K562 (cell line): ENCODE measurements at regions not wholly inside any gene's neighbourhood (a gene's known extent, or its start where the extent isn't known, plus 50 kb on each side); places are given as distances from the start of the nearest gene placed in this dataset.

Experiments
- ATAC-seq: fragments of 200-7000 bp; cut with Tn5 transposase; 3 replicates; pipeline ENCODE4 v1.9.1; 2020; ENCODE audit warnings: moderate library complexity
- BruUV-seq: library from RNA; stranded (reverse); fragments of 400-500 nt; replicated peaks from 2 replicates; lab custom pipeline; 2021; lab: Mats Ljungman, UMichigan
- CTCF ChIA-PET: fragments of 300-600 bp; formaldehyde crosslinking; extraction: SDS; loops from one replicate; lab custom pipeline; 2021; ENCODE audit warnings: low intra/inter-chr PET ratio; lab: Yijun Ruan, JAX
- POLR2A ChIA-PET: fragments of 300-600, 350-650 bp; sonication (Branson Sonifier 250); formaldehyde crosslinking; extraction: SDS; loops from one replicate; lab custom pipeline; 2021; ENCODE audit warnings: antibody characterized with exemption, inconsistent platforms; lab: Yijun Ruan, JAX
- DNase-seq, 4 experiments: peaks; one replicate each; pipeline versions ENCODE4 v3.0.0 to v3.0.0-alpha.2; 2011 to 2018; ENCODE audit warnings: low spot score in 3 of 4, mixed read lengths in 3 of 4; ENCODE audit errors: extremely low read depth in 1 of 4
- FAIRE-seq: peaks from 2 replicates; lab custom pipeline; 2011; peaks lifted over from hg19 to GRCh38; lab: Jason Lieb, UNC
- H2AFZ ChIP-seq: 2 replicates; pipeline ENCODE4 v1.6.0; 2011; ENCODE audit warnings: low read depth, low read length, control low read depth, inconsistent platforms
- H3K27ac ChIP-seq: fragments of 200-600 bp; 3 replicates; pipeline ENCODE4 v1.8.0; 2011; ENCODE audit warnings: low read depth, mild to moderate bottlenecking, control low read depth, inconsistent platforms, low read length, moderate library complexity, mixed read lengths; ENCODE audit errors: extremely low read depth
- H3K27me3 ChIP-seq, 2 experiments: fragments of 300-600 bp in 1 of 2; 2 replicates in 1 of 2; 3 replicates in 1 of 2; pipeline versions ENCODE4 v1.6.0 to v1.8.0; 2011; ENCODE audit warnings: inconsistent platforms in 2 of 2, low read length in 2 of 2, mild to moderate bottlenecking in 1 of 2, mixed read lengths in 1 of 2, moderate library complexity in 1 of 2; ENCODE audit not compliant: control insufficient read depth in 2 of 2, insufficient read depth in 2 of 2
- H3K36me3 ChIP-seq: fragments of 300-600 bp; 3 replicates; pipeline ENCODE4 v1.8.0; 2011; ENCODE audit warnings: mild to moderate bottlenecking, low read length, inconsistent platforms; ENCODE audit not compliant: control insufficient read depth, insufficient read depth
- H3K4me1 ChIP-seq, 2 experiments: fragments of 200-600 bp in 1 of 2; replicated peaks in 1 of 2; 2 replicates in 1 of 2; 3 replicates in 1 of 2; pipeline versions ENCODE4 v1.5.1 to v1.8.0; 2011; ENCODE audit warnings: inconsistent platforms in 2 of 2, low read length in 2 of 2, mild to moderate bottlenecking in 1 of 2, mixed read lengths in 1 of 2, moderate library complexity in 1 of 2; ENCODE audit not compliant: control insufficient read depth in 2 of 2, insufficient read depth in 2 of 2
- H3K4me2 ChIP-seq: 2 replicates; pipeline ENCODE4 v1.6.1; 2011; ENCODE audit warnings: low read length, control low read depth, inconsistent platforms, mixed read lengths; ENCODE audit not compliant: insufficient read depth
- H3K4me3 ChIP-seq: fragments of 200-600 bp; sonication (generic), shearing (Covaris generic); 2 replicates; pipeline ENCODE4 v1.5.1; 2016; ENCODE audit warnings: control low read depth, inconsistent platforms
- H3K79me2 ChIP-seq: fragments of 200-600 bp; 3 replicates; pipeline ENCODE4 v1.8.0; 2011; ENCODE audit warnings: low read length, inconsistent platforms; ENCODE audit not compliant: control insufficient read depth, insufficient read depth
- H3K9ac ChIP-seq, 2 experiments: 2 replicates each; pipeline versions ENCODE4 v1.6.0 to v1.6.1; 2011; ENCODE audit warnings: low read depth in 2 of 2, low read length in 2 of 2, control low read depth in 1 of 2, inconsistent platforms in 1 of 2, mild to moderate bottlenecking in 1 of 2, mixed read lengths in 1 of 2; ENCODE audit not compliant: insufficient read depth in 1 of 2
- H3K9me1 ChIP-seq: one replicate; pipeline ENCODE4 v1.6.0; 2011; ENCODE audit warnings: inconsistent platforms, mild to moderate bottlenecking, low read length, moderate library complexity; ENCODE audit not compliant: control insufficient read depth, insufficient read depth
- H3K9me3 ChIP-seq: replicated peaks from 2 replicates; pipeline ENCODE4 v1.5.1; 2011; ENCODE audit warnings: low read depth, low read length, inconsistent platforms; ENCODE audit not compliant: control insufficient read depth, insufficient read depth
- H4K20me1 ChIP-seq: replicated peaks from 2 replicates; pipeline ENCODE4 v1.6.1; 2011; ENCODE audit warnings: low read length, inconsistent platforms, mixed read lengths; ENCODE audit not compliant: control insufficient read depth, insufficient read depth
- BRF1 ChIP-seq: IDR thresholded peaks from 3 replicates; pipeline ENCODE4 v1.6.1; 2011; ENCODE audit warnings: borderline replicate concordance, mild to moderate bottlenecking; ENCODE audit not compliant: insufficient read length; ENCODE audit errors: extremely low read depth
- DACH1 ChIP-seq: fragments of 450-650 bp; IDR thresholded peaks from 2 replicates; pipeline ENCODE4 v1.6.1; 2018; ENCODE audit not compliant: partially characterized antibody
- EHMT2 ChIP-seq: fragments of 450-650 bp; IDR thresholded peaks from 2 replicates; pipeline ENCODE4 v1.6.1; 2018; ENCODE audit warnings: antibody characterized with exemption
- ESRRA ChIP-seq: fragments of 450-650 bp; IDR thresholded peaks from 2 replicates; pipeline ENCODE4 v1.6.1; 2014; ENCODE audit warnings: low read depth, mild to moderate bottlenecking, moderate library complexity, borderline replicate concordance
- HCFC1 ChIP-seq: IDR thresholded peaks from 2 replicates; pipeline ENCODE4 v1.6.1; 2012; ENCODE audit warnings: low read depth, low read length, improper control_type of control experiment
- HNRNPH1 ChIP-seq: fragments of 200-400 bp; formaldehyde crosslinking; optimal IDR thresholded peaks from 2 replicates; pipeline ENCODE3; 2017; ENCODE audit warnings: low read depth, mild to moderate bottlenecking, low read length, moderate library complexity
- HOXB6 ChIP-seq: fragments of 250-450 bp; sonication (Bioruptor Pico); IDR thresholded peaks from 2 replicates; pipeline ENCODE4 v1.5.1; 2022; ENCODE audit warnings: mild to moderate bottlenecking, borderline replicate concordance
- KAT7 ChIP-seq: sonication (generic); formaldehyde crosslinking; IDR thresholded peaks from 2 replicates; pipeline ENCODE4 v1.8.0; 2022; ENCODE audit warnings: missing genetic modification reagents, mild to moderate bottlenecking, borderline replicate concordance
- SP1 ChIP-seq: sonication (generic); formaldehyde crosslinking; IDR thresholded peaks from 2 replicates; pipeline ENCODE4 v1.8.1; 2022; ENCODE audit warnings: mild to moderate bottlenecking, missing genetic modification reagents
- ZMIZ1 ChIP-seq, 2 experiments: fragments of 150-350 bp in 1 of 2; IDR thresholded peaks; 2 replicates each; pipeline ENCODE4 v1.6.1; 2012 to 2016; ENCODE audit warnings: low read depth in 2 of 2, low read length in 2 of 2, mild to moderate bottlenecking in 1 of 2, moderate library complexity in 1 of 2
- ZNF224 ChIP-seq: sonication (generic); formaldehyde crosslinking; IDR thresholded peaks from 2 replicates; pipeline ENCODE4 v1.8.0; 2022; ENCODE audit warnings: mild to moderate bottlenecking, missing genetic modification reagents
- WGBS: fragments of 100-300 bp; shearing (Covaris generic); methylation state at CpG from one replicate; pipeline ENCODE4 v1.1.6; 2016; ENCODE audit warnings: low coverage, mixed read lengths; ENCODE audit not compliant: insufficient coverage; ENCODE audit errors: missing lambda C conversion rate; 5-methylcytosine and 5-hydroxymethylcytosine counted together
- in situ Hi-C: fragments of 300-500 bp; cut with MboI; formaldehyde crosslinking; loops from 4 replicates; pipeline ENCODE4 v1.15.0; 2018; ENCODE audit warnings: inconsistent platforms, mixed read lengths
- intact Hi-C: fragments of 100-400 bp; cut with micrococcal nuclease; formaldehyde crosslinking; loops from 2 replicates; pipeline ENCODE4 v1.14.2; 2022
- TF ChIP-seq, protein P1 (sequence below): fragments of 250-450 bp; sonication (Bioruptor Pico); IDR thresholded peaks from 2 replicates; pipeline ENCODE4 v1.4.0; 2020
- TF ChIP-seq, protein P2 (sequence below): fragments of 450-650 bp; formaldehyde crosslinking; IDR thresholded peaks from 2 replicates; pipeline ENCODE4 v1.4.0; 2022; ENCODE audit warnings: missing genetic modification characterization
- TF ChIP-seq, protein P3 (sequence below): sonication (generic); formaldehyde crosslinking; IDR thresholded peaks from 2 replicates; pipeline ENCODE4 v1.8.0; 2022; ENCODE audit warnings: missing genetic modification reagents, mild to moderate bottlenecking, moderate library complexity, borderline replicate concordance

DNA sequence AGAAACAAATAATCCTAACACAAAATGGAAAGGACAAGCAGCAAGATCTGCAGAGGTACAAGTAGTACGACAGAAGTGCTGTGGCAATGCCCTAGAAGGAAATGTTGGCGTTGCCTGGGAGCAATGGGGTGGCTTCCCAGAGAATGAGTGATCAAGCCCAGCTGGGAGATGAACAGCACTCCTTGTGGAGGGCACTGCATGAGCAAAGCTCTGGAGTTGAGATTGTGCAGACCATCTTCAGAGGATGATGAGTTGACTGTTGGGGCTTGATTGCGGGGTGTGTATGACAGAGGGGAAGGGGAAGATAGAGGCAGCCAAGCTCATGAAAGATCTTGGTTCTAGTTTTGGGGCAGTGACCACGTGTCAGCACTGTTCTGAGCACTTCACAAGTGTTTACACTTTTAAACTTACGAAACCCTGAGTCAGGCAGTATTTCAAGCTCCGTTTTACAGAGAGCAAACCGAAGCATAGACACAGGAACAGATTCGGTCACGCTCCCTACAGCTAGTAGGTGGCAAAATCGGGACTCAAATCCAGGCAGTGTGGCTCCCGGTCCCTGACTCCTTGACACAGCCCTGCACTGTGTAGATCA lies 127.2 kb upstream of the LHX5 start:
- ATAC-seq = no peak
- intact Hi-C loops (no loop called here), in situ Hi-C loops (no loop called here)
- no peak overlapping the region for H3K4me3 ChIP-seq
- no peaks in the 10 kb centered on the region for H4K20me1 ChIP-seq
- ChIA-PET CTCF (no interaction called here), POLR2A (interaction anchor here (0.6 kb wide), 1 partner anchor 130 kb away, joined by 3 read pairs; no protein-coding TSS in a partner anchor)
- H3K27ac ChIP-seq = no peak overlapping the region
- H3K4me1 ChIP-seq = no peaks in the 10 kb centered on the region
- H3K36me3 ChIP-seq = no peaks in the 10 kb centered on the region
- H3K9me1 ChIP-seq = no peaks in the 10 kb centered on the region
- no peaks in the 10 kb centered on the region for H3K9me3 ChIP-seq
- H2AFZ ChIP-seq = no peak overlapping the region
- no peak overlapping the region for H3K4me2 ChIP-seq
- peaks cover 0 to 25% of the 10 kb centered on the region in 2 experiments; a peak in 3 of 5 replicates for H3K27me3 ChIP-seq
- no TSS peak for BruUV-seq
- no peak for DNase-seq
- WGBS = 1% methylated on average over 11 of the region's 11 CpGs
- H3K9ac ChIP-seq = no peak overlapping the region
- FAIRE-seq = peak; percentile 32
- no peaks in the 10 kb centered on the region for H3K79me2 ChIP-seq
- TF ChIP-seq, protein P1, sequence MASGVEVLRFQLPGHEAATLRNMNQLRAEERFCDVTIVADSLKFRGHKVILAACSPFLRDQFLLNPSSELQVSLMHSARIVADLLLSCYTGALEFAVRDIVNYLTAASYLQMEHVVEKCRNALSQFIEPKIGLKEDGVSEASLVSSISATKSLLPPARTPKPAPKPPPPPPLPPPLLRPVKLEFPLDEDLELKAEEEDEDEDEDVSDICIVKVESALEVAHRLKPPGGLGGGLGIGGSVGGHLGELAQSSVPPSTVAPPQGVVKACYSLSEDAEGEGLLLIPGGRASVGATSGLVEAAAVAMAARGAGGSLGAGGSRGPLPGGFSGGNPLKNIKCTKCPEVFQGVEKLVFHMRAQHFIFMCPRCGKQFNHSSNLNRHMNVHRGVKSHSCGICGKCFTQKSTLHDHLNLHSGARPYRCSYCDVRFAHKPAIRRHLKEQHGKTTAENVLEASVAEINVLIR = no peak
- TF ChIP-seq, protein P2, sequence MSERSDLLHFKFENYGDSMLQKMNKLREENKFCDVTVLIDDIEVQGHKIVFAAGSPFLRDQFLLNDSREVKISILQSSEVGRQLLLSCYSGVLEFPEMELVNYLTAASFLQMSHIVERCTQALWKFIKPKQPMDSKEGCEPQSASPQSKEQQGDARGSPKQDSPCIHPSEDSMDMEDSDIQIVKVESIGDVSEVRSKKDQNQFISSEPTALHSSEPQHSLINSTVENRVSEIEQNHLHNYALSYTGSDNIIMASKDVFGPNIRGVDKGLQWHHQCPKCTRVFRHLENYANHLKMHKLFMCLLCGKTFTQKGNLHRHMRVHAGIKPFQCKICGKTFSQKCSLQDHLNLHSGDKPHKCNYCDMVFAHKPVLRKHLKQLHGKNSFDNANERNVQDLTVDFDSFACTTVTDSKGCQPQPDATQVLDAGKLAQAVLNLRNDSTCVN (CRISPR knock-in tag) = no peak
- TF ChIP-seq, protein P3, sequence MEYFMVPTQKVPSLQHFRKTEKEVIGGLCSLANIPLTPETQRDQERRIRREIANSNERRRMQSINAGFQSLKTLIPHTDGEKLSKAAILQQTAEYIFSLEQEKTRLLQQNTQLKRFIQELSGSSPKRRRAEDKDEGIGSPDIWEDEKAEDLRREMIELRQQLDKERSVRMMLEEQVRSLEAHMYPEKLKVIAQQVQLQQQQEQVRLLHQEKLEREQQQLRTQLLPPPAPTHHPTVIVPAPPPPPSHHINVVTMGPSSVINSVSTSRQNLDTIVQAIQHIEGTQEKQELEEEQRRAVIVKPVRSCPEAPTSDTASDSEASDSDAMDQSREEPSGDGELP = peak; percentile 36; the same call in 1 of the 2 replicates
- no peak for TF ChIP-seq ZMIZ1 (IDR thresholded peaks at IDR 0.05; ENCODE audit: low read depth in 2 of 2, low read length in 2 of 2)
- TF ChIP-seq ZNF224 = no peak
- TF ChIP-seq EHMT2 = peak; percentile 56; the same call in 1 of the 2 replicates
- TF ChIP-seq DACH1 = no peak
- no peak for TF ChIP-seq ESRRA
- no peak for TF ChIP-seq HOXB6 (CRISPR knock-in tag)
- no peak for TF ChIP-seq HNRNPH1
- no peak for TF ChIP-seq SP1 (CRISPR knock-in tag)
- no peak for TF ChIP-seq HCFC1
- no peak for TF ChIP-seq KAT7 (CRISPR knock-in tag)
- TF ChIP-seq BRF1 = no peak
